Right atrium auricular region (tissue), 2 donors: ENCODE measurements at regions not wholly inside any gene's neighbourhood (a gene's known extent, or its start where the extent isn't known, plus 50 kb on each side); places are given as distances from the start of the nearest gene placed in this dataset.
A peak's percentile ranks its signal among the peaks of the same experiment; 100 is the strongest.

ENCODE experiments used
- DNase-seq: peaks from one replicate; pipeline ENCODE4 v3.0.0-alpha.2; 2019; ENCODE audit warnings: low spot score
- H3K27ac ChIP-seq, 2 donors: fragments of 200-600 bp; sonication (generic); 1 replicate in 1 of 2; 2 replicates in 1 of 2; pipeline ENCODE4 v1.5.1; 2016 to 2019
- H3K27me3 ChIP-seq, 2 donors: fragments of 200-600 bp; sonication (generic); one replicate each; pipeline versions ENCODE4 v1.5.1 to v1.6.0; 2017 to 2019
- H3K36me3 ChIP-seq: fragments of 200-600 bp; sonication (generic); one replicate; pipeline ENCODE4 v1.5.1; 2016
- H3K4me1 ChIP-seq, 2 donors: fragments of 200-600 bp; sonication (generic); one replicate each; pipeline versions ENCODE4 v1.5.1 to v1.6.0; 2017 to 2019
- H3K4me3 ChIP-seq, 2 donors: fragments of 200-600 bp; sonication (generic); 1 replicate in 1 of 2; 2 replicates in 1 of 2; pipeline ENCODE4 v1.5.1; 2017 to 2019; ENCODE audit warnings: mild to moderate bottlenecking in 1 of 2, moderate library complexity in 1 of 2
- H3K9me3 ChIP-seq, 2 donors: fragments of 200-600 bp; sonication (generic); one replicate each; pipeline ENCODE4 v1.5.1; 2019
- CTCF ChIP-seq, 2 donors: fragments of 200-600 bp; sonication (generic); IDR thresholded peaks; one replicate each; pipeline ENCODE4 v1.5.1; 2019; ENCODE audit warnings: antibody characterized with exemption in 2 of 2

- H3K36me3 ChIP-seq: no peaks in the 10 kb centered on the region
- H3K9me3 ChIP-seq: no peaks in the 10 kb centered on the region
- H3K27ac ChIP-seq: no peak overlapping the region
- DNase-seq: no peak
- no peak for TF ChIP-seq CTCF (IDR thresholded peaks at IDR 0.05)
- H3K4me1 ChIP-seq: no peaks in the 10 kb centered on the region
- H3K27me3 ChIP-seq: no peaks in the 10 kb centered on the region
- no peak overlapping the region for H3K4me3 ChIP-seq
These were observed 314.1 kb upstream of the PPARGC1A start for GRCh38 chr4:24203926-24204325.

GRCh38 chr4:24202579-24202978 is 312.7 kb upstream of the PPARGC1A start:
- DNase-seq: no peak
- no peaks in the 10 kb centered on the region for H3K36me3 ChIP-seq

GRCh38 chr4:24197955-24198354 is 308.1 kb upstream of the PPARGC1A start:
- Histone ChIP-seq H3K27me3 (no peaks in the 10 kb centered on the region), H3K4me3 (no peak overlapping the region), H3K4me1 (no peaks in the 10 kb centered on the region), H3K9me3 (no peaks in the 10 kb centered on the region), H3K27ac (no peak overlapping the region), H3K36me3 (no peaks in the 10 kb centered on the region)
- no peak for TF ChIP-seq CTCF (IDR thresholded peaks at IDR 0.05)
- no peak for DNase-seq

More at GRCh38 chr4:24202579-24202978, 312.7 kb upstream of the PPARGC1A start:
- no peak overlapping the region for H3K27ac ChIP-seq
- TF ChIP-seq CTCF (IDR thresholded peaks at IDR 0.05): no peak
- H3K27me3 ChIP-seq: no peaks in the 10 kb centered on the region
- no peak overlapping the region for H3K4me3 ChIP-seq
- H3K4me1 ChIP-seq: no peaks in the 10 kb centered on the region
- H3K9me3 ChIP-seq: no peaks in the 10 kb centered on the region

GRCh38 chr4:24196785-24197184 is 306.9 kb upstream of the PPARGC1A start:
- TF ChIP-seq CTCF (IDR thresholded peaks at IDR 0.05): no peak
- H3K27ac ChIP-seq: peak overlapping the region; percentile 12 to 69

GRCh38 chr4:24195991-24196736 is 306.3 kb upstream of the PPARGC1A start:
- H3K27ac ChIP-seq: peak overlapping the region; percentile 12 to 69
- H3K9me3 ChIP-seq: no peaks in the 10 kb centered on the region
- no peak overlapping the region for H3K4me3 ChIP-seq
- H3K36me3 ChIP-seq: no peaks in the 10 kb centered on the region
- no peaks in the 10 kb centered on the region for H3K4me1 ChIP-seq
- no peak for DNase-seq
- peak in 1 of 2 donors; percentile 39 for TF ChIP-seq CTCF (IDR thresholded peaks at IDR 0.05)
- no peaks in the 10 kb centered on the region for H3K27me3 ChIP-seq

More at GRCh38 chr4:24196785-24197184, 306.9 kb upstream of the PPARGC1A start:
- H3K4me3 ChIP-seq: no peak overlapping the region
- H3K36me3 ChIP-seq: no peaks in the 10 kb centered on the region
- H3K9me3 ChIP-seq: no peaks in the 10 kb centered on the region
- no peaks in the 10 kb centered on the region for H3K4me1 ChIP-seq
- no peak for DNase-seq
- H3K27me3 ChIP-seq: no peaks in the 10 kb centered on the region
